Upper lobe of right lung (tissue), 1 donor: ENCODE measurements at regions not wholly inside any gene's neighbourhood (a gene's known extent, or its start where the extent isn't known, plus 50 kb on each side); places are given as distances from the start of the nearest gene placed in this dataset.

Source experiments
- ATAC-seq: fragments of 200-7000 bp; cut with Tn5 transposase; one replicate; pipeline ENCODE4 v1.9.1; 2020; ENCODE audit warnings: mild to moderate bottlenecking, moderate library complexity
- DNase-seq: peaks from one replicate; pipeline ENCODE4 v3.0.0-alpha.2; 2020
- H3K27ac ChIP-seq: fragments of 200-600 bp; one replicate; pipeline ENCODE4 v1.8.0; 2022
- H3K27me3 ChIP-seq: fragments of 200-600 bp; one replicate; pipeline ENCODE4 v1.8.0; 2022; ENCODE audit warnings: mild to moderate bottlenecking
- H3K36me3 ChIP-seq: fragments of 200-600 bp; one replicate; pipeline ENCODE4 v1.8.0; 2022
- H3K4me1 ChIP-seq: fragments of 200-600 bp; one replicate; pipeline ENCODE4 v1.8.0; 2022
- H3K4me3 ChIP-seq: fragments of 200-600 bp; one replicate; pipeline ENCODE4 v1.8.0; 2022; ENCODE audit warnings: mild to moderate bottlenecking
- H3K9me3 ChIP-seq: fragments of 200-600 bp; one replicate; pipeline ENCODE4 v1.8.0; 2022
- intact Hi-C: fragments of 100-400 bp; cut with DNase I; formaldehyde crosslinking; loops from one replicate; pipeline ENCODE4 v1.11.0; 2022
- TF ChIP-seq, protein P1 (sequence below): fragments of 200-600 bp; IDR thresholded peaks from one replicate; pipeline ENCODE4 v1.8.0; 2022; ENCODE audit warnings: antibody characterized with exemption
- donor health status: DM: no; HTN: yes; CAD: no; lungs with severe emphysema.

DNA sequence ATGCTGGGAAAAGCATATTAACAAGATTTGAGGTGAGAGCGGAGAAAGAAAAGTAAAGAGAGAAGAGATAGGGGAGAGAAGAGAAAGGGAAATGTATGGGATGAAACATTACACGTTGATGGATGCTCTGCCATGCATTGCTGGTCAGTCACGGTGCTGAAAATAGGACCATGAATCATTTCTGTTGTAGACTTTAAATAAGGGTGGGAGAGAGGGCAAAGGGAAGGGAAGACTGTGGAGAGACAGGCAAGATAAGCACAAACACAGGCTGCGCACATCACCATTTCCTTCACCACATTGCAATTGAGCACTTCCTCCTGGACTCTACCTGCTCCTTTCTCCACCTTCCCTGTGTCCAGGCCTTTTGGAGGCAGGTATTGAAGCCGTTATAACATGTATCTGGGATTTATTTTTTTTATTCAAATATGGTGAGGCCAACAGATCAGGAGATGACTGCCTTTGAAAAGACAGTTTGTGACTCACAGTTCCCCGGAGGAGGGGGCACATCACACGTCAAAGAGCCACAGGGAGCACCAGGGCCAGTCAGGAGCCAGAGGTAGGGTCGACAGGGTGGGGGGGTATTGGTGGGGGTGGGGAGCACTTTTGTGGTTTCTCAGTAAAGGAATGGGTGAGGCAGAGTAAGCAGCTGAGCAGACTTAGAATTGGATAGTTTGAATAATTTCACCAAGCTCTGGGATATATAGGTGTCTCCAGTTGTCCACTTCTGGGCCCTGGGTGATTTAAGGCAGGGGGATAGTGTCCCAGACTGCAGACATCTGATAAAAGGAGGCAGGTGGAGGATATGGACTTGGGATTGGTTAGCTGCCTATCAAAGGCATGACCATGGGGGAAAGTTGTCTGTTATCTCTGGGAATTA, 372.8 kb upstream of the ST6GAL2 start:
- intact Hi-C loops, result no loop called here
- no peaks in the 10 kb centered on the region for H3K4me1 ChIP-seq
- no peak for DNase-seq
- no peaks in the 10 kb centered on the region for H3K27me3 ChIP-seq
- H3K9me3 ChIP-seq, result no peaks in the 10 kb centered on the region
- TF ChIP-seq, protein P1, sequence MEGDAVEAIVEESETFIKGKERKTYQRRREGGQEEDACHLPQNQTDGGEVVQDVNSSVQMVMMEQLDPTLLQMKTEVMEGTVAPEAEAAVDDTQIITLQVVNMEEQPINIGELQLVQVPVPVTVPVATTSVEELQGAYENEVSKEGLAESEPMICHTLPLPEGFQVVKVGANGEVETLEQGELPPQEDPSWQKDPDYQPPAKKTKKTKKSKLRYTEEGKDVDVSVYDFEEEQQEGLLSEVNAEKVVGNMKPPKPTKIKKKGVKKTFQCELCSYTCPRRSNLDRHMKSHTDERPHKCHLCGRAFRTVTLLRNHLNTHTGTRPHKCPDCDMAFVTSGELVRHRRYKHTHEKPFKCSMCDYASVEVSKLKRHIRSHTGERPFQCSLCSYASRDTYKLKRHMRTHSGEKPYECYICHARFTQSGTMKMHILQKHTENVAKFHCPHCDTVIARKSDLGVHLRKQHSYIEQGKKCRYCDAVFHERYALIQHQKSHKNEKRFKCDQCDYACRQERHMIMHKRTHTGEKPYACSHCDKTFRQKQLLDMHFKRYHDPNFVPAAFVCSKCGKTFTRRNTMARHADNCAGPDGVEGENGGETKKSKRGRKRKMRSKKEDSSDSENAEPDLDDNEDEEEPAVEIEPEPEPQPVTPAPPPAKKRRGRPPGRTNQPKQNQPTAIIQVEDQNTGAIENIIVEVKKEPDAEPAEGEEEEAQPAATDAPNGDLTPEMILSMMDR, result no peak
- no peak overlapping the region for H3K4me3 ChIP-seq
- ATAC-seq, result no peak
- no peaks in the 10 kb centered on the region for H3K36me3 ChIP-seq
- H3K27ac ChIP-seq, result no peak overlapping the region

DNA sequence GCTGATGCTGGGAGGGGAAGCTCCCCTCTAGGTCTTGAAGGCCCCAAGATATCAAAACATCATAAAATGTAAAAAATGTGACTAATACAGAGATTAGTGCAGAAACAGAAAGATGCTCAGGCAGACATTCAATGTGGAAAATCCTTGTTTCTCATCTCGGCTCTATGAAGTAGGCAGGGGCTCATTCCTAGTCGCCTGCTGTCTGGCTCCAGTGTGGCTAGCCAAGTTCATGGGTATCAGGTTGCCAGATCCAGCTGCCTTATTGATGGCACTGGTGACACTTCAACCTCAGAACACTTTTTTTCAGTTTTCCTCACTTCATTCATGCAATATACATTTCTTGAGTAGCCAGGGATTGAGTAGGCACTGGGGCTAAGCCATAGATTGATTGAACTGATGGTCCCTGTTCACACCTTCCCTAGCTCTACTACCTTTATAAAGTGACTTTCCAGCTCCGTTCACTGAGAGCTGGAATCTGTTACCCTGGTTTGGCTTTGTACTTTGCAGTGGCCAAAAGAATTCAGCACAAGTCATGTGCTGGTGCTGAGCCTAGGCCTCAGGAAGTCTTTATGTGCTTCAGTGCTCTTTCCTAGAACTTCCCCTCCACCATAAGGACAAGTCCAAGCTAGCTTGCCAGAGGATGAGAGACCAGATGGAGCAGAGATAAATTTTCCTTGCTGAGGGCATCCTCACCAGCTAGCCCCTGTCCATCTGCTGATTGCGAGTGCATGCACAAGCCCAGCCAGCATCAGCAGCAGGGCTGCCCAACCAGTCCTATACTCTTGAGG, 373.6 kb upstream of the ST6GAL2 start:
- ATAC-seq (no peak), DNase-seq (no peak)
- intact Hi-C loops, result no loop called here
- H3K4me1 ChIP-seq, result no peaks in the 10 kb centered on the region
- H3K4me3 ChIP-seq, result no peak overlapping the region
- TF ChIP-seq, protein P1, result no peak
- no peaks in the 10 kb centered on the region for H3K27me3 ChIP-seq
- no peak overlapping the region for H3K27ac ChIP-seq
- H3K36me3 ChIP-seq, result no peaks in the 10 kb centered on the region
- H3K9me3 ChIP-seq, result no peaks in the 10 kb centered on the region

DNA sequence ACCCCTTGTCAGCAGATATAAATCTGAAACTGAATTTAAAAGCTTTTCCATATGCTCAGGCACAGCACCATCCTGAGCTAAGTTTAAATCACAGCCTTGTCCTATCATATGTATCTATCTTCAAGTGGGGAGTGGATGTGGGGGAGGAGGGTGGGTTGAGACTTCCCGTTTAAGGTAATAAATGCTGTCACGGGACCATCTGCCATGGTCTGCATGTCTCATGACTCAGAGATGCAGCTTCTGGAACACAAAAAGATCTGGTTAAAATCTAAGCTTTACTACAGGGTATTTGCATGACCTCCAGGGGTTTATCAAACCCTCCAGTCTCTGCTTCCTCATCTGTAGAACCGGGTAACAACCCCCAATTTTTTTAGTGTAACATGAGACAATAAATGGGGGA, 377.7 kb upstream of the ST6GAL2 start:
- Histone ChIP-seq H3K27me3 (no peaks in the 10 kb centered on the region), H3K27ac (no peak overlapping the region), H3K36me3 (no peaks in the 10 kb centered on the region), H3K4me3 (no peak overlapping the region), H3K9me3 (no peaks in the 10 kb centered on the region), H3K4me1 (no peaks in the 10 kb centered on the region)
- intact Hi-C loops, result no loop called here
- ATAC-seq (no peak), DNase-seq (no peak)
- TF ChIP-seq, protein P1, result no peak

DNA sequence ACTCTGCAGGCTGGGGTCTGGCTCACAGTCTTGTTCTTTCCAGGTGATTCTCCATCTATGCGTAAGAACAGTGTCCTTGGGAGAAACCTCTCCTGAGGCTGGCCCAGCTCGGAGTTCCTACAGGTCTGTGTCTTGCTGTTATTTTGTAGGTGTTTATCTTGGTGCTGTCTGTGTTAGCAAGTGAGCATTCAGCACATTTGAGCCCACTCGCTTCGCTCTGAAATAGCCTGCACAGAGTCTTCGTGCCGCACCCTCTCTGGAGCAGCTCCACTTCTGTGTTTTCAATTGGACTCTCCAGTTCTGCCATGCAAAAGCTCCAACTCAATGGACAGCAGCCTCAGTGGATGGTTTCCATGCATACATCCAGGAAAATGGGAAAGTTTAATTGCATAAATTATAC, 378.2 kb upstream of the ST6GAL2 start:
- ATAC-seq, result no peak
- Histone ChIP-seq H3K36me3 (no peaks in the 10 kb centered on the region), H3K27me3 (no peaks in the 10 kb centered on the region), H3K4me3 (no peak overlapping the region), H3K9me3 (no peaks in the 10 kb centered on the region), H3K27ac (no peak overlapping the region), H3K4me1 (no peaks in the 10 kb centered on the region)
- TF ChIP-seq, protein P1, result no peak
- intact Hi-C loops, result no loop called here
- no peak for DNase-seq

DNA sequence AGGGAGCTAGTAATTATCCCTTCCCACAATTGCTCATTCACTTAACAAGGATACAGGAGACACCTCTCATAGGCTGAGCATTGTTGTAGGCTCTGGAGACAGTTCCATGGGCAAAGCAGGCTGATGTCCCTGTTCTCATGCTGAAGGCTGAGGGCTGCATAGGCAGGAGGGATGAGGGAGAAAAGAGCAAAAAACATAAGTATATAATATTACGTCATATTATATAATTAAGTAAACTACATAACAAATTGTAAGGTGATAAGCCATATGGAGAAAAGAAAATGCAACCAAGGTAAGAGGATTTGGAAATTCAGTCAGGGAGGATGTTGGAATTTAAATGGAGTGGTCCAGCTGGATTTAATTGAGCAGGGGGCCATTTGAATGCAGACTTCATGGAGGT, 380.6 kb upstream of the ST6GAL2 start:
- TF ChIP-seq, protein P1, result no peak
- Histone ChIP-seq H3K27me3 (no peaks in the 10 kb centered on the region), H3K27ac (no peak overlapping the region), H3K4me1 (no peaks in the 10 kb centered on the region), H3K9me3 (no peaks in the 10 kb centered on the region), H3K4me3 (no peak overlapping the region), H3K36me3 (no peaks in the 10 kb centered on the region)
- no peak for ATAC-seq
- no peak for DNase-seq
- intact Hi-C loops, result no loop called here
